ENCODE measurements at regions not wholly inside any gene's neighbourhood (a gene's known extent, or its start where the extent isn't known, plus 50 kb on each side); places are given as distances from the start of the nearest gene placed in this dataset.

GRCh38 chr3:40996382-40996781 lies 202.9 kb upstream of the CTNNB1 start:
- no peak for DNase-seq (ENCODE audit: low read depth)

- DNase-seq (ENCODE audit: low read depth) = no peak
Observed at GRCh38 chr3:40996827-40997710, 202.2 kb upstream of the CTNNB1 start.

GRCh38 chr3:40997711-40998519 lies 201.4 kb upstream of the CTNNB1 start:
- DNase-seq (ENCODE audit: low read depth) = no peak

- DNase-seq (ENCODE audit: low read depth) = no peak
Observed at GRCh38 chr3:40999682-41000081, 199.6 kb upstream of the CTNNB1 start.

GRCh38 chr3:41000471-41000870 lies 198.8 kb upstream of the CTNNB1 start:
- no peak for DNase-seq (ENCODE audit: low read depth)

- no peak for DNase-seq (ENCODE audit: low read depth)
Observed at GRCh38 chr3:41001556-41001955, 197.7 kb upstream of the CTNNB1 start.

- no peak for DNase-seq (ENCODE audit: low read depth)
Observed at GRCh38 chr3:41002104-41002503, 197.2 kb upstream of the CTNNB1 start.

GRCh38 chr3:41007399-41007798 lies 191.9 kb upstream of the CTNNB1 start:
- DNase-seq (ENCODE audit: low read depth) = no peak

GRCh38 chr3:41011854-41012253 lies 187.5 kb upstream of the CTNNB1 start:
- DNase-seq (ENCODE audit: low read depth) = no peak

GRCh38 chr3:41018855-41019254 lies 180.4 kb upstream of the CTNNB1 start:
- no peak for DNase-seq (ENCODE audit: low read depth)

- DNase-seq (ENCODE audit: low read depth) = no peak
Observed at GRCh38 chr3:41024031-41024836, 175.1 kb upstream of the CTNNB1 start.

- no peak for DNase-seq (ENCODE audit: low read depth)
Observed at GRCh38 chr3:41026394-41027177, 172.7 kb upstream of the CTNNB1 start.

GRCh38 chr3:41029356-41029755 lies 169.9 kb upstream of the CTNNB1 start:
- no peak for DNase-seq (ENCODE audit: low read depth)

- no peak for DNase-seq (ENCODE audit: low read depth)
Observed at GRCh38 chr3:41030220-41030619, 169.1 kb upstream of the CTNNB1 start.

- DNase-seq (ENCODE audit: low read depth) = no peak
Observed at GRCh38 chr3:41031401-41031800, 167.9 kb upstream of the CTNNB1 start.

- no peak for DNase-seq (ENCODE audit: low read depth)
Observed at GRCh38 chr3:41033956-41034519, 165.3 kb upstream of the CTNNB1 start.

GRCh38 chr3:41035456-41036022 lies 163.8 kb upstream of the CTNNB1 start:
- DNase-seq (ENCODE audit: low read depth) = no peak

GRCh38 chr3:41037651-41038334 lies 161.5 kb upstream of the CTNNB1 start:
- DNase-seq (ENCODE audit: low read depth) = no peak

GRCh38 chr3:41040256-41040655 lies 159.0 kb upstream of the CTNNB1 start:
- no peak for DNase-seq (ENCODE audit: low read depth)

GRCh38 chr3:41041462-41041861 lies 157.8 kb upstream of the CTNNB1 start:
- no peak for DNase-seq (ENCODE audit: low read depth)
